IMR-90 (cell line): ENCODE measurements at regions not wholly inside any gene's neighbourhood (a gene's known extent, or its start where the extent isn't known, plus 50 kb on each side); places are given as distances from the start of the nearest gene placed in this dataset.

ENCODE experiments used
- ATAC-seq: fragments of 200-7000 bp; cut with Tn5 transposase; 2 replicates; pipeline ENCODE4 v1.9.1; 2020; ENCODE audit warnings: low read depth, mild to moderate bottlenecking, moderate library complexity
- BruUV-seq: library from RNA; stranded (reverse); fragments of 400-500 nt; replicated peaks from 2 replicates; lab custom pipeline; 2021; lab: Mats Ljungman, UMichigan
- CTCF ChIA-PET: fragments of 300-600 bp; formaldehyde crosslinking; extraction: SDS; loops from one replicate; lab custom pipeline; 2021; ENCODE audit warnings: antibody characterized with exemption; lab: Yijun Ruan, JAX
- POLR2A ChIA-PET: fragments of 300-600 bp; sonication (Branson Sonifier 250); formaldehyde crosslinking; loops from one replicate; lab custom pipeline; 2022; ENCODE audit warnings: antibody characterized with exemption; ENCODE audit not compliant: unreplicated experiment; lab: Charles Lee
- DNase-seq: peaks from one replicate; pipeline ENCODE4 v3.0.0; 2013
- H2AFZ ChIP-seq: replicated peaks from 2 replicates; pipeline ENCODE3; 2013; ENCODE audit warnings: low read length, mild to moderate bottlenecking; ENCODE audit not compliant: poor library complexity
- H2AK5ac ChIP-seq: 2 replicates; pipeline ENCODE4 v1.6.1; 2013; ENCODE audit warnings: low read depth, low read length, inconsistent platforms
- H2AK9ac ChIP-seq: replicated peaks from 2 replicates; pipeline ENCODE3; 2013; ENCODE audit warnings: mild to moderate bottlenecking, low read depth, low read length, moderate library complexity; ENCODE audit not compliant: poor library complexity
- H2BK120ac ChIP-seq: 2 replicates; pipeline ENCODE4 v1.6.1; 2013; ENCODE audit warnings: low read depth, low read length, inconsistent platforms
- H2BK15ac ChIP-seq: 3 replicates; pipeline ENCODE4 v1.6.1; 2013; ENCODE audit warnings: low read depth, low read length, inconsistent platforms
- H2BK20ac ChIP-seq: 2 replicates; pipeline ENCODE4 v1.6.1; 2013; ENCODE audit warnings: low read depth, mild to moderate bottlenecking, inconsistent platforms, low read length, moderate library complexity
- H2BK5ac ChIP-seq: 2 replicates; pipeline ENCODE4 v1.6.1; 2013; ENCODE audit warnings: mild to moderate bottlenecking, low read depth, low read length, inconsistent platforms; ENCODE audit not compliant: poor library complexity, severe bottlenecking
- H3K14ac ChIP-seq: replicated peaks from 2 replicates; pipeline ENCODE4 v1.6.1; 2013; ENCODE audit warnings: low read depth, low read length, inconsistent platforms
- H3K18ac ChIP-seq: 2 replicates; pipeline ENCODE4 v1.6.1; 2013; ENCODE audit warnings: low read depth, low read length, control low read depth
- H3K23ac ChIP-seq: 2 replicates; pipeline ENCODE4 v1.6.1; 2013; ENCODE audit warnings: low read depth, low read length, inconsistent platforms
- H3K27ac ChIP-seq: 2 replicates; pipeline ENCODE4 v1.5.1; 2013; ENCODE audit warnings: mild to moderate bottlenecking, control low read depth, low read length; ENCODE audit not compliant: insufficient read depth
- H3K27me3 ChIP-seq: 2 replicates; pipeline ENCODE4 v1.6.1; 2013; ENCODE audit warnings: low read length; ENCODE audit not compliant: control insufficient read depth, insufficient read depth
- H3K36me3 ChIP-seq: 2 replicates; pipeline ENCODE4 v1.6.1; 2013; ENCODE audit warnings: low read length, mixed read lengths; ENCODE audit not compliant: control insufficient read depth, insufficient read depth
- H3K4ac ChIP-seq: 2 replicates; pipeline ENCODE4 v1.6.1; 2013; ENCODE audit warnings: low read depth, low read length, inconsistent platforms
- H3K4me1 ChIP-seq: 2 replicates; pipeline ENCODE4 v1.6.1; 2013; ENCODE audit warnings: low read length, mixed read lengths; ENCODE audit not compliant: control insufficient read depth, insufficient read depth
- H3K4me2 ChIP-seq: 2 replicates; pipeline ENCODE4 v1.6.1; 2013; ENCODE audit warnings: low read depth, mild to moderate bottlenecking, control low read depth, low read length, moderate library complexity
- H3K4me3 ChIP-seq: 2 replicates; pipeline ENCODE4 v1.5.1; 2013; ENCODE audit warnings: low read depth, mild to moderate bottlenecking, control low read depth, low read length, moderate library complexity; ENCODE audit not compliant: insufficient read depth
- H3K56ac ChIP-seq: 2 replicates; pipeline ENCODE4 v1.6.1; 2013; ENCODE audit warnings: low read length, inconsistent platforms; ENCODE audit not compliant: insufficient read depth; ENCODE audit errors: extremely low read depth
- H3K79me1 ChIP-seq, 2 experiments: 2 replicates each; pipeline ENCODE4 v1.6.1; 2013; ENCODE audit warnings: low read length in 2 of 2, inconsistent platforms in 1 of 2, low read depth in 1 of 2
- H3K9ac ChIP-seq: 2 replicates; pipeline ENCODE4 v1.6.1; 2013; ENCODE audit warnings: low read depth, low read length, control low read depth
- H3K9me1 ChIP-seq: 2 replicates; pipeline ENCODE4 v1.6.1; 2013; ENCODE audit warnings: low read length, inconsistent platforms; ENCODE audit not compliant: insufficient read depth
- H3K9me3 ChIP-seq: 2 replicates; pipeline ENCODE4 v1.6.1; 2013; ENCODE audit warnings: low read length; ENCODE audit not compliant: control insufficient read depth, insufficient read depth
- H4K20me1 ChIP-seq: 2 replicates; pipeline ENCODE4 v1.6.1; 2013; ENCODE audit warnings: low read length, inconsistent platforms; ENCODE audit not compliant: insufficient read depth
- H4K5ac ChIP-seq: 2 replicates; pipeline ENCODE4 v1.6.1; 2013; ENCODE audit warnings: mild to moderate bottlenecking, low read depth, low read length, control low read depth
- H4K8ac ChIP-seq, 2 experiments: 2 replicates each; pipeline ENCODE4 v1.6.1; 2013; ENCODE audit warnings: low read depth in 2 of 2, low read length in 2 of 2, control low read depth in 1 of 2, inconsistent platforms in 1 of 2
- H4K91ac ChIP-seq: 2 replicates; pipeline ENCODE4 v1.6.1; 2013; ENCODE audit warnings: low read depth, low read length, inconsistent platforms; ENCODE audit not compliant: insufficient read depth
- CTCF ChIP-seq: conservative IDR thresholded peaks from 2 replicates; pipeline ENCODE4 v1.5.1; 2012; ENCODE audit warnings: mild to moderate bottlenecking, low read depth, low read length, improper control_type of control experiment
- MAZ ChIP-seq: IDR thresholded peaks from 2 replicates; pipeline ENCODE4 v1.6.1; 2012; ENCODE audit warnings: low read depth, mild to moderate bottlenecking, low read length, improper control_type of control experiment, moderate library complexity, borderline replicate concordance
- RAD21 ChIP-seq: IDR thresholded peaks from 2 replicates; pipeline ENCODE4 v1.6.1; 2012; ENCODE audit warnings: low read length, improper control_type of control experiment
- WGBS, 2 experiments: methylation state at CpG; one replicate each; pipeline versions ENCODE4 v1.1.5 to v1.1.7; 2013; ENCODE audit warnings: missing lambda C conversion rate in 2 of 2; ENCODE audit not compliant: insufficient read length in 1 of 2; ENCODE audit errors: extremely low coverage in 2 of 2; 5-methylcytosine and 5-hydroxymethylcytosine counted together
- dilution Hi-C: fragments of 300-500 bp; cut with HindIII; formaldehyde crosslinking; loops from one replicate; pipeline ENCODE4 v1.14.3; 2018; ENCODE audit warnings: low sequenced_read_pairs; ENCODE audit not compliant: unreplicated experiment
- in situ Hi-C: fragments of 300-500 bp; cut with MboI; formaldehyde crosslinking; loops from 3 replicates; pipeline ENCODE4 v1.14.3; 2019; ENCODE audit warnings: low sequenced_read_pairs, inconsistent platforms, mixed read lengths
- intact Hi-C: fragments of 100-400 bp; cut with micrococcal nuclease; formaldehyde crosslinking; loops from 2 replicates; pipeline ENCODE4 v1.10.0; 2022

- intact Hi-C loops (no loop called here), in situ Hi-C loops (no loop called here), dilution Hi-C loops (no loop called here)
- Histone ChIP-seq H3K4ac (no peak overlapping the region), H4K20me1 (no peaks in the 10 kb centered on the region), H2BK20ac (no peak overlapping the region), H2AK5ac (no peak overlapping the region), H2AK9ac (no peak overlapping the region), H3K79me1 (no peaks in the 10 kb centered on the region), H3K4me2 (no peak overlapping the region), H3K9ac (no peak overlapping the region), H3K18ac (no peak overlapping the region), H4K5ac (no peak overlapping the region), H2BK15ac (no peak overlapping the region), H2BK5ac (no peak overlapping the region), H3K9me3 (no peaks in the 10 kb centered on the region), H2BK120ac (no peak overlapping the region), H4K8ac (no peak overlapping the region), H3K27ac (no peak overlapping the region), H3K14ac (no peak overlapping the region), H3K4me1 (no peaks in the 10 kb centered on the region), H3K56ac (no peak overlapping the region), H3K9me1 (no peaks in the 10 kb centered on the region), H3K23ac (no peak overlapping the region), H3K4me3 (no peak overlapping the region), H2AFZ (no peak overlapping the region), H3K36me3 (no peaks in the 10 kb centered on the region), H3K27me3 (no peaks in the 10 kb centered on the region), H4K91ac (no peak overlapping the region)
- WGBS, 2 experiments: no CpG with 5 or more reads among the region's 1 CpG
- ATAC-seq: no peak
- CTCF ChIA-PET: interaction anchor here (0.6 kb wide), 1 partner anchor 1032 kb away, joined by 3 read pairs; no protein-coding TSS in a partner anchor
- POLR2A ChIA-PET: no interaction called here
- no peak for DNase-seq
- no peak for TF ChIP-seq MAZ
- no peak for TF ChIP-seq RAD21
- TF ChIP-seq CTCF: no peak
- no TSS peak for BruUV-seq
Measured at GRCh38 chrX:42017971-42018370, 94.6 kb upstream of the CASK start.
